Kidney (tissue), 13 donors: ENCODE measurements at regions not wholly inside any gene's neighbourhood (a gene's known extent, or its start where the extent isn't known, plus 50 kb on each side); places are given as distances from the start of the nearest gene placed in this dataset.

Experiments
- DNase-seq, 5 donors: peaks; one replicate each; pipeline ENCODE4 v3.0.0-alpha.2; 2013 to 2020
- FAIRE-seq: peaks from 2 replicates; lab custom pipeline; 2012; peaks lifted over from hg19 to GRCh38; lab: Jason Lieb, UNC
- H3K27ac ChIP-seq, 2 donors: one replicate each; pipeline ENCODE4 v1.7.0; 2013; ENCODE audit warnings: low read depth in 2 of 2, low read length in 2 of 2, inconsistent platforms in 1 of 2
- H3K27me3 ChIP-seq: one replicate; pipeline ENCODE4 v1.7.1; 2013; ENCODE audit warnings: low read length, inconsistent platforms; ENCODE audit not compliant: control insufficient read depth, insufficient read depth
- H3K36me3 ChIP-seq, 3 donors: one replicate each; pipeline versions ENCODE4 v1.7.0 to v1.7.1; 2013; ENCODE audit warnings: low read length in 3 of 3, control low read depth in 1 of 3, inconsistent platforms in 1 of 3; ENCODE audit not compliant: insufficient read depth in 3 of 3, control insufficient read depth in 2 of 3
- H3K4me1 ChIP-seq, 3 donors: one replicate each; pipeline versions ENCODE4 v1.7.0 to v1.7.1; 2013; ENCODE audit warnings: low read length in 3 of 3, inconsistent platforms in 1 of 3, low read depth in 1 of 3; ENCODE audit not compliant: control insufficient read depth in 2 of 3, insufficient read depth in 2 of 3
- H3K4me3 ChIP-seq, 3 donors: one replicate each; pipeline versions ENCODE4 v1.7.0 to v1.8.1; 2013; ENCODE audit warnings: low read length in 3 of 3, control low read depth in 1 of 3, inconsistent platforms in 1 of 3
- H3K9ac ChIP-seq, 3 donors: one replicate each; pipeline versions ENCODE4 v1.7.0 to v1.7.1; 2013; ENCODE audit warnings: low read length in 3 of 3, control low read depth in 1 of 3, inconsistent platforms in 1 of 3
- H3K9me3 ChIP-seq, 3 donors: one replicate each; pipeline versions ENCODE4 v1.7.0 to v1.7.1; 2013; ENCODE audit warnings: low read length in 3 of 3, control low read depth in 1 of 3, inconsistent platforms in 1 of 3; ENCODE audit not compliant: control insufficient read depth in 2 of 3, insufficient read depth in 1 of 3
- intact Hi-C: fragments of 100-400 bp; cut with DNase I; formaldehyde crosslinking; loops from one replicate; pipeline ENCODE4 v1.11.1; 2022
- TF ChIP-seq, protein P1 (sequence below): IDR thresholded peaks from 3 replicates; pipeline ENCODE4 v1.5.1; 2012; ENCODE audit warnings: mild to moderate bottlenecking, moderate library complexity, borderline replicate concordance; ENCODE audit not compliant: insufficient read depth; ENCODE audit errors: extremely low read depth
- donor health status: control.
- donor health status: control.
- donor health status: control.
- donor health status: control.
- donor health status: control.
- donor health status: DM: yes; HTN: yes; CAD: no.
- donor health status: Normal renal cell carcinoma (clear cell type).

DNA sequence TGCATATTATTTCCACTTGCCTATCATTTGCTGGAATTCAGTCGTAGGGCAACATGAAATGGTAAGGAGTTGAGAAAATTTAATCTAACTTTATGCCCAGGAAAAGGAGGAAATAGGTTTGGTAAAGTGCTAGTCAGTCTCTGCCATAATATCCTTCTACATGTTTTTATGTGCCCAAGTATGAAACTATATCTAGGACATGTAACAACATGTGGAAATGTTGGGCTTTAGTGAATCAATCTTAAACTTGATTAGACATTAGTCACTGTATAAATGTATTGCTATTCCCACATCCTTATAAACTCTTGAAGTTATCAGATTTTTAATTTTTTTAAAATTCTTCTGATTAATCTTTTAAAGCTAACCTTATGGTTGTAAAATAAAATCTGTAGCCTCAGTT, 204.7 kb upstream of the ZRANB2 start:
- FAIRE-seq, result no peak

DNA sequence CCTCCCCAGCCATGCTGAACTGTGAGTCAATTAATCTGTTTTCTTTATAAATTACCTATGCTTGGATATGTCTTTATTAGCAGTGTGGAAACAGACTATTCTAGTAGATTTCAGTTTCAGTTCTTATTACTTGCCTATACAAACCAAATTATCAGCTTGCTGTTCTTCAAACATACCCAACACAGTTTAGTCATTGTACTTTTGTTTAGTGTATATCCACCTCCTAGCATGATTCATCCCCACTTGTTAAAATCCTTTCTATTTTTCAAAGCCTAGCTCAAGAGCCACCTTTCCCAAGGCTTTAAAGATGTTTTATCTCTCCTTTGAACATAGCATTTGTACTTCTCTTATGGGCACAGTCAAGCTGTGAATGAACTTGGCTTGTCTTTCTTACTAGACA, 195.6 kb upstream of the ZRANB2 start:
- FAIRE-seq, result no peak
- Histone ChIP-seq H3K4me1 (no peaks in the 10 kb centered on the region), H3K27me3 (no peaks in the 10 kb centered on the region), H3K4me3 (no peak overlapping the region), H3K9ac (no peak overlapping the region), H3K36me3 (no peaks in the 10 kb centered on the region), H3K9me3 (no peaks in the 10 kb centered on the region), H3K27ac (no peak overlapping the region)
- DNase-seq, result no peak
- TF ChIP-seq, protein P1, sequence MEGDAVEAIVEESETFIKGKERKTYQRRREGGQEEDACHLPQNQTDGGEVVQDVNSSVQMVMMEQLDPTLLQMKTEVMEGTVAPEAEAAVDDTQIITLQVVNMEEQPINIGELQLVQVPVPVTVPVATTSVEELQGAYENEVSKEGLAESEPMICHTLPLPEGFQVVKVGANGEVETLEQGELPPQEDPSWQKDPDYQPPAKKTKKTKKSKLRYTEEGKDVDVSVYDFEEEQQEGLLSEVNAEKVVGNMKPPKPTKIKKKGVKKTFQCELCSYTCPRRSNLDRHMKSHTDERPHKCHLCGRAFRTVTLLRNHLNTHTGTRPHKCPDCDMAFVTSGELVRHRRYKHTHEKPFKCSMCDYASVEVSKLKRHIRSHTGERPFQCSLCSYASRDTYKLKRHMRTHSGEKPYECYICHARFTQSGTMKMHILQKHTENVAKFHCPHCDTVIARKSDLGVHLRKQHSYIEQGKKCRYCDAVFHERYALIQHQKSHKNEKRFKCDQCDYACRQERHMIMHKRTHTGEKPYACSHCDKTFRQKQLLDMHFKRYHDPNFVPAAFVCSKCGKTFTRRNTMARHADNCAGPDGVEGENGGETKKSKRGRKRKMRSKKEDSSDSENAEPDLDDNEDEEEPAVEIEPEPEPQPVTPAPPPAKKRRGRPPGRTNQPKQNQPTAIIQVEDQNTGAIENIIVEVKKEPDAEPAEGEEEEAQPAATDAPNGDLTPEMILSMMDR, result no peak
- intact Hi-C loops, result no loop called here

More for the DNA sequence above, 204.7 kb upstream of the ZRANB2 start:
- Histone ChIP-seq H3K4me3 (no peak overlapping the region), H3K9me3 (peaks cover 0 to 7% (median 0%) of the 10 kb centered on the region in 3 donors), H3K27me3 (no peaks in the 10 kb centered on the region), H3K9ac (no peak overlapping the region), H3K27ac (no peak overlapping the region), H3K4me1 (no peaks in the 10 kb centered on the region), H3K36me3 (no peaks in the 10 kb centered on the region)
- TF ChIP-seq, protein P1, result no peak
- intact Hi-C loops, result no loop called here
- no peak for DNase-seq

DNA sequence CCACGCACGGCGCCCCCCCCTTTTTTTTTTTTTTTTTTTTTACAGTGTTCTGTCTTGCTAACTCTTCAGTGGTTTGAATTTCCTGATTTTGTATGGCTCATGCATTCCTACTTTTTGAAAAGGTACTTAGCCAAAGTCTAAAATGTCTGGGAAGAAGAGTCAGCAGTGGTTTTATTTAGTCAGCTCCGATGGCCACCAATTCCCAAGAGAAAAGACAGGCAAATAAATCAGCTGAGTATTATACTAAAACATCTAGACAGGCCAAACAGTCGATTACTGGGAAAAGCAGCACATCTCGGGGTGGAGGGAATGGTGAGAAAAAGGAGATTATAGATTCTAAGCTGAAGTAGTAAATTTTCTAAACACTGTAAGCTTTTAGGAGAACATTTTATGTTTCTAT, 192.5 kb upstream of the ZRANB2 start:
- intact Hi-C loops, result no loop called here
- Histone ChIP-seq H3K4me1 (no peaks in the 10 kb centered on the region), H3K4me3 (no peak overlapping the region), H3K9ac (no peak overlapping the region), H3K27ac (no peak overlapping the region), H3K9me3 (no peaks in the 10 kb centered on the region), H3K27me3 (no peaks in the 10 kb centered on the region), H3K36me3 (no peaks in the 10 kb centered on the region)
- FAIRE-seq (no peak), DNase-seq (peak in 1 of 5 donors; percentile 5)
- TF ChIP-seq, protein P1, result no peak

DNA sequence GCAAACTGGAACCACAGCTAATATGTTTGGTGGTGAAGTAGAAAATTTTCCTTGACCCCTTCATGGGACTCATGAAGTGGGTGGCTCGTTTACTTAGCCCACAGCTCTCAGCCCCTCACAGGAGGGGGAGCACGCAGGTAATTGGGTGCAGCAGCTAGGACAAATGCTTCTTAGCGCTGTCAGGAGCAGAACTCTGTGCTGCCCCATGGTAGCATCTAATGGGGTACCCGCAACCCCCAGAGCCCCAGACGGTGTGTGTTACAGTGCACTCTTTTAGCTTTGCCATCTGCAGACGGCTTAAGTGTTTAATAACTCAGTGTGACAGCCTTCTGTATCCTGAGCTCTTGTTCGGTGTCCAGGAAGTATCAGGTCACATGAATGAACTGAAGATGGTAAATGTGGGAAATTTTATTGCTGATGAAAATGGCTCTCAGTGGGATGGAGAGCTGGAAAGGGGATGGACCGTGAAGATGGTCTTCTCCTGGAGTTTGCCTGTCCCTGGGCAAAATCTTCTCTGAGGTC, 189.6 kb upstream of the ZRANB2 start:
- intact Hi-C loops, result no loop called here
- Histone ChIP-seq H3K27ac (no peak overlapping the region), H3K36me3 (no peaks in the 10 kb centered on the region), H3K27me3 (no peaks in the 10 kb centered on the region), H3K4me1 (no peaks in the 10 kb centered on the region), H3K9ac (no peak overlapping the region), H3K4me3 (no peak overlapping the region), H3K9me3 (no peaks in the 10 kb centered on the region)
- DNase-seq (peak in 3 of 5 donors; percentile 30 to 59 (median 52)), FAIRE-seq (no peak)
- TF ChIP-seq, protein P1, result no peak
